Left kidney (tissue), 1 donor: ENCODE measurements at regions not wholly inside any gene's neighbourhood (a gene's known extent, or its start where the extent isn't known, plus 50 kb on each side); places are given as distances from the start of the nearest gene placed in this dataset.

ENCODE experiments used
- DNase-seq: peaks from one replicate; pipeline ENCODE4 v3.0.0-alpha.2; 2013

DNA sequence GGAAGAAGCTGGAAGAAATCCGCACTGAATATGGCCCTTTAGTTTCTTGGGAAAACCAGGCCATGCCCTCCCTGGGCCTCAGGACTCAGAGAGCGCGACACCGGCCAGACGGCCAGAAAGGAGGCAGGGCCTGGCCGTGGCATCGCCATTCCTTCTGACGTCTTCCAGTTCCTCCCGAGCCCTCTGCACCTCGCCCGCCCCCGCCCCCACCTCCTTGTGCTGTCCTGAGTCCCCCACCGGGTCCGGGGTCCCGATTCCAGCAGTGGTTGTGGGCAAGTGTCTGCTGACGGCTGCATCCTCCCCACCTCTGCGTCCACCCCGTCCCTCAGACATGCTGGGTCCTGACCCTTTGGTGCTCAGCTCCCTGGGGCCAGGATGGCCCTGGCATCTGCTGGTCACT, 312.1 kb upstream of the SHH start:
- no peak for DNase-seq

DNA sequence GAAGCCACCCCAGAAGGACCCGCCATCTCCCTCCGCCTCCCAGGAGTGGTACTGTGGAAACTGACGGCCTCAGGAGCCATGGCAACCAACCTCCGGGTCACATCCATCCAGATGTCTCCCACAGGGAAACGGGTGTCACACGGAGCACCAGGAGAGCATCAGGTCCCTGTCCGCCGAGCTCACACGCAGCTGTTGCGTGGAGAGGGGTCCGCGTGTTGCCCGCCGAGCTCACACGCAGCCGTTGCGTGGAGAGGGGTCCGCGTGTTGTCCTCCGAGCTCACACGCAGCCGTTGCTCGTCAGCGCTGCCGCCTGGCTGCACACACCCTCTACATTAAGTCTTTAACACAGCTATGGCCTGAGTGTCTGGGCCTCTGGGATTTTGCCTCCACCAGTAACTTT, 311.1 kb upstream of the SHH start:
- DNase-seq = no peak

DNA sequence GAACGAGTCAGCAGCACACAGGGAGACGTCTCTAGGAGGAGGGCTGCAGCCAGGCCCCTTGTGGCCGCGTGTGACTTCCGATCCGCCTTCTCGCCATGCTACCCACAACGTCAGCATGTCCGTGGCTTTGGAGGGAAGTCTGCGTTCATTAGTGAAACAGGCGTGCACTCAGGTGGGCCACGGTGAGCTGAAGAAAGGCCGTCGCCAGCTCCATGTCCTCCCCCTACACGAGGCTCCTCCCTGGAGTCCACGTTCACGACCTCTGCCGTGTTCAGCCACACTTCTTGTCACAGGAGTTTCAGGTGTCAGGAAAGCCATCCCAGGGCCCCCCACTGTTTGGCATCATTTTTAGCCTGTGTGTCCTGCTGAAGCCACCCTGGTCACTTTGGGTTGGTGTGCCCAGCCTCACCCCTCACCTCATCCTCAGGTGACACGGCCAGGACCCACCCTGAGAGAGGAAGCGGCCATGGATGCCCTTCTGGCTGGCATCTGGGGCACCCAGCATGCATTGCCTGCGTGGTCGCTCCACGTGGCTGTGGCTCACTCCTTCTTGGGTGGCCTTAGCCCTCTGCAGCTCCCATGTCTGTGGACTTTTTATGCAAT, 310.6 kb upstream of the SHH start:
- no peak for DNase-seq

DNA sequence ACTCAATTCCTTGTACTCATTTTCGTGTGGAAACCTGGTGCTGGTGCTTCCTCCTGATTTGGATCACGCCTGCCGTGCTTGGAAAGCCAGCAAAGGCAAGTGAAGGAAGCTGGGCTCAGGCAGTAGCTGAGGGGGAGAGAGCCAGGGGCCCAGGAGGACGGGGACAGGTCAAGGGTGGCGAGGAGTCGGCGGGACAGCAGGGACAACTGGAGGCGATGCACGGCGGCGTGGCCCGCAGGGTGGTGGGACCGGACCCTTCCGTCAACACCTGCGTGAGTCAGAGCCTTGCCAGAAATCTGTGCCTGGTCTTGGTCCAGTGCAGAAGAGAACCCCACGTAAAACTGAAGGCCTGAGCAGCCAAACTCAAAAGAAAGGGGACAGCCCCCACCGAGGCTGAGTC, 309.7 kb upstream of the SHH start:
- DNase-seq = no peak

DNA sequence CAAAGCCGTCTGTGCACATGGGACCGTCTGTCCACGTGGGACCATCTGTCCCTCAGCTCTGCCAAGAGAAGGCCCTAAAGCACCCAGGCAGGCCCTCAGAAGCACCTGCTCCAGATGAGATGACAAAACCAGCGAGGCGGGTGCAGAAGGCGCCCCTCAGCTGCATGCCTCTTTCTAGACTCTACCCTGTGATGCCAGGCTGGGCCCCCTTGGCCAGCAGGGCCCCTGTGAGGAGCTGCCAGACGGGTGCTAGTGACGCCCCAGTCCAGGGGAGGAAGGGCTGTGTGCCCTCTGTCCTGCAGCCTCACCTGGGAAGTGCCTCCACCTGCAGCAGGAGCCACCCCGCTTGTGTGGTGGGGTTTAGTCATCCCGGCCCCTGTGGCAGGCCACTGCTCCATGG, 309.2 kb upstream of the SHH start:
- no peak for DNase-seq

DNA sequence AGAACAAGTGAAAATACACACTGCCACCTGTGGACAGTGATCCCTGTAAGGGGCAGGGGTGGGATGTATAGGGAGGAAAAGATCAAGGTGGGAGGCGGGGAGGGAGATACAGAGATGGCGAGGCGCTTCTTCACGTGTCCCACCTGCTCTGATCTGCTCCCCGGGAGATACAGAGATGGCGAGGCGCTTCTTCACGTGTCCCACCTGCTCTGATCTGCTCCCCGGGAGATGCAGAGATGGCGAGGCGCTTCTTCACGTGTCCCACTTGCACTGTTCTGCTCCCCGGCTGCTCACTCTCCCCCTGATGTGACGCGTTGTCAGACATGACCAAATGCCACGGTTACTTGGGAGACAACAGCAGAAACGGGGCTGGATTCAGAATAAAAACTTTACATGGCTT, 308.3 kb upstream of the SHH start:
- no peak for DNase-seq

DNA sequence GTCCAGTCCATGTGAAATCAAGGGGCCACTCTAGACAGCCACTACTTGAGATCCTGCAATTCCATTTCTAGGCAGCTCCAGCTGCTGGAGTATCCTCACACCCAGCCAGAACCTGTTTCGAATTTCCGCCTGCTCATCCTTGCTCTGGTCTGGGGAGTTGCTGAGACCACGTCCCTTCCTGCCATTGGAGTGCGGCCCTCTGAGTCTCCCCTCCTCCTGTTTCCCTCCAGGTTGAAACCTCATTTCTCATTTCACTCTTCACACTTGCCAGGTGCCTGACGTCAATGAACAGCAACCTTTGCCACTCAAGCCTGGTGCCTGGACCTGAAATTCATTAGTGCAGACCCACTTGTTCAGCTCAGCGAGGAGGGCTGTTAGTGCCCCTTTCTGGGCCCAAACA, 307.5 kb upstream of the SHH start:
- no peak for DNase-seq

DNA sequence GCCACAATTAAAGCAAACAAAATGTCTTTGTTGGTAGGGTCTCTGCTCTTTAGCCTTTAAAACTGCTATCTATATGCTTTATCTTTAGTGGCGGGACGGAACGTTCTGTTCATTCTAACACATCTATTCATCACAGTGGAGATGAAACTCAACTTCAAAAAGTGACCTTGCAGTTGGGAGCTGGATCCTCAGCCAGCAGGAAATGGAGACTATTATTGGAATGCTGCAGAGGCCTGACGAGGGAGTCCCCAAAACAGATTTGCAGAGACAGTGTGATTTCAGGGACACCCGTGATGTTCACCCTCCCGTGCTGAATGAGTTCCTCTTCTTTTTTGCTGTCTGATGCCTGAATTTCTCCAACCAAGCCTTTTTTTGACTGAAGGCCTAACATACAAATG, 306.0 kb upstream of the SHH start:
- no peak for DNase-seq

DNA sequence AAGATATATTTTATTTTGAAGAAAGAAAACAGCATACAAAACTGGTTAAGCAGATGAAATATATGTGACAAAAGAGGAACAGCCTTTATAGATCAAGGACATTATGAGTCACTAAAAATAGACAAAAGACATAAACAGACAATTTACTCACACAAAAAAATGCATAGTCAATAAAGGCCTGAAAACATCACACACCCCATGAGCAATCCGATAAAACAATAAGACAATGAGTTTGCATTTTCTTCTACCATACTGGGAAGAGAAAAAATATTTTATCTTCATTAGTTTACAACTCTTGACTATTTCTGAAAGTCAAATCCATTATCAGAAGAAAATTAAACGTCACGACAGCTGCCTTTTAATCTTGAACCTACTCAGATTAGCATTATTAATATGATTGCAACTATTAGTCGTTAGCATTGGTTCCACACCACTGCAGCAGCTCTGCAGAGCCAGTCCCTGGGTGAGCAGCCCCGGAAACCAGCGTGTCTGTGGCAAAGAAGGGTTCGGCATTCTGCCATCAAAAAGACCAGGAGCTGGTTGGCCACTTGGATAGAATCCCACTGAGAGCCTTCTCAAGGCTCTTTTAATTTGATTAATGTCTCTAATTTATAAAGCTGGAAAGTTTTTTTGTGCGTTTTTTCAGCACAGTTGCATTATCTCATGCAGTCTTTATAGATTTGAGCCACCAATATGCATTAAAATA, 305.4 kb upstream of the SHH start:
- DNase-seq = no peak

DNA sequence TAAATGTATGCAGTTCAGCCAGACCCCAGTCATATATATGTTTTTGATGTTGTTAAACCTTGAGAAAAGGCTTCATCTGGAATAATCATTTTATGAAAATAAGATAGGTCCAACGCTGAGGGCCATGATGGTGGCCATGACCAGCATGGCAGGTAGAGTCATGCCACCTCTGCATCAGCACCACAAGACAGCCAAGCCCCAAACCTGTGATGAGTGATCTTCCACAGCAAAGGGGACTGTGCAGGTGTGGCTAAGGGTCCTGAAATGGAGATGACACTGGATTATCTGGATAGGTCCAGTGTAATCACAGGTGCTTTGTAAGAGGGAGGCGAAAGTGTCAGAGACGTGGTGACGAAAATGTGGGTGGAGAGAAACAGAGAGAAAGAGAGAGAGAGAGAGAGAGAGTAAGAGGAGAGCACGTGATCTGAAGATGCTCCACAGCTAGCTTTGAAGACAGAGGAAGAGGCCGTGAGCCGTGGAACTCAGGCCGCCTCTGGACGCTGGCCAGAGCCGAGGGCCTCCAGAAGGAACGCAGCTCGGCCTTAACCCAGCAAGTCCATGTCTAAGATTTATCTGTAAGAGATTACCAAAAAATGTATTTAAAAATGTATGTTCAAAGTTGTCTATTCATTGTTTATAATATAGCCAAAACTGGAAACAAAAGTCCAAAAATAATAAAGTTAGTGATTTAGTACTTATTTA, 304.4 kb upstream of the SHH start:
- DNase-seq = no peak

DNA sequence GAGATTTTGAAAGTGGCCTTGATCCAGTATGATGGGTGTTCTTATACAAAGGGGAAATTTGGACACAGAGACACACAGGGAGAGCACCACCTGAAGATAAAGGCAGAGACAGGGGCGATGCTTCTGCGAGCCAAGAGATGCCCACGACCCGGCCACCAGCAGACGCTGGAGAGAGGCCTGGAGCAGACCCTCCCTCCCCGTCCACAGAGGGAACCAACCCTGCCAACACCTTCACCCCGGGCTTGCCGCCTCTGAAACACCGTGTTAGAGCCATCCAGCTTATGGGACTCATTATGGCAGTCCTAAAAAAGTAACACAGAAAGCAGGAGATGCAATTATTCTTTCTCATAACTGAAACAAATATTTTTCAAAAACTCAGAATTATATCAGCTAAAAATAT, 303.3 kb upstream of the SHH start:
- DNase-seq = no peak

DNA sequence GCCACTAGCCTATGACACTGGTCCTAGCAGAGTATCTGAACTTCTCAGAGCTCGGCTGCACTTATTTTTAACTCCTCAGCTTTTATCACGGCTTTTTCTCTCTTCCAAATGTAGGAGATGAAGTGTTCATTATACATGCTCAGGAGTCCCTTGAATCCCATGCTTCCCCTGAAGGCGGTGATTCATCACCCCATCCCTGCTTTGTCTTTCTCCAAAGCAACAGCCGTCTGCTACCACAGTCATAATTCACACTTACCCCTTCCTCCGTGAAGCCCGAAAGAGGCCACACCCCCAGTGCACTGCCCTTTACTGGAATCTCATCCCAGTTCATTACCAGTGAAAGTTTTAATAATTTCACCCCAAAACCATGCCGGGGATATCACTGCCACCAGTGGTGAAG, 301.5 kb upstream of the SHH start:
- no peak for DNase-seq

DNA sequence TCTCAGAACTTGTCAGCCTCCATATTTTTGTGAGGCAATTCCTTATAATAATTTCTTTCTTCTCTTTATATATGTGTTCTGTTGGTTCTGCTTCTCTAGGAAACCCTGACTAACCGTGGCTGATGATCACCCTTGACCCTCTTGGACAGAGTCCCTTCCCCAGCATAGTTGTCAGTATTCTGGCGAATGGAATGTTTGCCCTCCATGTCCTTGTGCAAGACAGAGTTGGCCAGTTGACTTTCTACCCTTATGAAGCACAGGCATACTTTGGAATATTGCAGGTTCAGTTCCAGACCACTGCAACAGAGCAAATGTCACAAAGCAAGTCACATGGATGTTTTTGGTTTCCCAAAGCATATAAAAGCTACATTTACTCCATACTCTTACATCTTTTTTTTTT, 297.7 kb upstream of the SHH start:
- no peak for DNase-seq

DNA sequence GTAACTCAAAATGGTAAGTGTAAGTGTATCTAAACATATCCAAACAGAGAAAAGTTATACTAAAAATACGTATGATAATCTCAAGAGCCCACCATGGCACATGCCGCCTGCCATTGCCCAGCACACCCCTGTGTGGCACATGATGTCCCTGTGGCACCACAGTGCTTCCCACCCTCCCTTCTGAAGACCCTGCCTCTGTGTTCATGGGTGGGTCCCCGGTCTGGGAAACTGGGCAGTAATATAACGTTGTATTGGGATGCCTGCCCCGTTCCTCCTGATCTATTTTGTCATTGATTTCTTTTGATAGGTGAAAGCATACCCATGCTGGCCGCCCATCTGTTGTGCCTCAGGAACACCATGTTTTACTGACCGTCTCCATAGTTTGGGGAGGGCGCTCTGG, 296.8 kb upstream of the SHH start:
- no peak for DNase-seq

DNA sequence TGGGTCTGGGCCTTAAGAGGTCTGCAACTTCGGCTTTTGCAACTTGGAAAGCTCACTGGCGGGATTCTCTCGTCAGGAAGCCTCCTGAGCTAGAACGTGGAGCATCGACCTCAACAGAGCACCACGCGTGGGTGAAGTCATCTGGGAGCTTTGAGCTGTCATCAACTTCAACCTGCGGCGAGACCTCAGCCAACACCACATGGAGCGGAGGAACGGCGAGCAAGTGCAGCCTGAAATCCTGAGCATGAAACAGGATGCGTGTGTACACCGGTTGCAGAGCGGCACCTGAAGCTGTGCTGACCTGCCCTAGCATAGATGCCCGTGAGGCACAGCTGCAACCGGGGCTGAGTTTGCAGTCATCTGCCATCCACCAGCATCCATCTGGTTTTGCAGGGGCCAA, 295.7 kb upstream of the SHH start:
- DNase-seq = no peak

DNA sequence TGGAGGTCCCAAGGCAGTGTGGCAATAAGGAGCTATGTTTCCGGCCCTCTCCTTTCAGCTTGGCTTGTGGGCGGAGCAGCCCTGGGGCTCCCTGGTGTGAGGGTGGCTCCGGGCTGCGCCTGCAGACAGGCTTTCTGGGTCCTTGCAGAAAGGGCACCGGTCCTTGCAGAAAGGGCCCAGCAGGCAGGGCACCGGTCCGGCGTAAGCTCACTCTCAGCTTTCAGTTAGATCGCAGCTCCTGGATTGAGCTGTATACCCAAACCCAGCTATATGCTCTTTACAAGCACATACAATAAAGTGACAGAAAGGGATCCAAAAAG, 293.8 kb upstream of the SHH start:
- no peak for DNase-seq

DNA sequence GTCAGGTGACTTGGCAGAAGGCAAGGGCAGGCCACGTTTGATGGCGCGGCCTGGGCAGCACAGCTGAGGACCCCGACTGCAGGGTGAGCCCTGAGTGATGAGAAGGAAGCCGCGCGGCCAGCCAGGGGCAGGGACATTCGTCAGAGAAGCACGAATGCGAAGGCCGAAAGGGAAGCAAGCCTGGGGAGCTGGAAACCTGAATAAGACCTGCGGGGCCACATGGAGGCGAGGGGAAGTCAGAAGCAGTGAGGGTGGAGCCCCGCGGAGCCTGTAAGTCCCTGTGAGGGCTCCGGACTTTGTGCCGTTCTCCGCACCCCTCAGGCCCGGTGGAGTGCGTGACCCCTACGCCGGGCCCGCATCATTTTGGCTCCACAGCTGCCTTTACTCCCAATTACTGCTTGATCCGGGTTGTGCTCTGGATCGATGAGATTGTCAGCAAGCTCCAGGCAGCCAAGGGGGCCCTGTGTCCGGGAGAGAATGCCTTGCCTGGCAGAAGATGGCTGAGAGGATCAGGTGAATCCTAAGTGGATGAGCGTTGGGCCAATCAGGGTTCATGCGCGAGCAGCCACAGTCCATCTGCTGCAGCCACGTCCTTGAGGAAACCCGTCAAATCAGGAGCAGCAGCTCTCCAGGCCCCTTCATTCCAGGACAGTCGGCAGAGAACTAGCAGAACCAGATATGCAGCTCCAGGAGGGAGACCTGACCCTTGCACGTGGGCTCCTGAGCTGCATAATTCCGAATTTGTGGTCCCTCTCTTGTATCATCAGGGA, 293.3 kb upstream of the SHH start:
- no peak for DNase-seq

DNA sequence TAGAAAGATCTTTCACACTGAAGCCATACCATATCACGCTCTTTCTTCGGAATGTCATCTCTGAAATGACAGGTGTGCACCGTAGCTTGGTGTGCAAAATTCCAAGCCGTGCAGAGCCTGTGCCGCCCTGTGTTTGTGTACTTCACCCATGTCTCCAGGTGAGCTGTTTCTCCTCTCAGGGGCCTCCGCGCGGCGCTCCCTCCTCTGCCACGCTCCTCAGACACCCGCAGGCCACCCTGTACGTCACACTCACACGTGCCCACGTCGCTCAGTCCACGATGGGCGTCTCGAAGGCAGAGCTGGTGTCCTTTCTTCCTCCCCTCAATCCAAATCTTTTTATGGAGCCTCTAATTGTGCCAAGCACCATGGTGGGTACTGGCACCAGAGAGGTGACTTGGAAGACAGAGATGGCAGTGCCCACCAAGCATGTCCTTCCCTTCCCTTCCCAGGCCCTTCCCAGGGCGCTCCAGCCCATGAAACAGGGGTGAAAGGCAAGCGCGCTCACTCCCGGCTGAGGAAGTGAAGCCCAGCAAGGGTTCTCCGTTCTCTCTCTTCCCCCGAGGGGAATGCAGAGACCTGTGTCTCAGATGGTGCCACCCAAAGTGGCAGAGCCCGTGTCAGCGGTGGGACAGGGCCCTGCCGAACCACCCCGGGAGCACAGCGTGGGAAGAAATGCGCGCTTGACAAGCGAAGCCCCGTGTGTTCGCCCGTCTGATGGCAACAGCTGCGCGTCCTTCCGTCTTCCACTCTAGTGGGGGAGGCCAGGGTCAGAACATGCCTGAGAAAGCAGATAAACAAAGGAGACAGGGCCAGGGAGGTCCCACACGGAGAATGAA, 292.5 kb upstream of the SHH start:
- no peak for DNase-seq

DNA sequence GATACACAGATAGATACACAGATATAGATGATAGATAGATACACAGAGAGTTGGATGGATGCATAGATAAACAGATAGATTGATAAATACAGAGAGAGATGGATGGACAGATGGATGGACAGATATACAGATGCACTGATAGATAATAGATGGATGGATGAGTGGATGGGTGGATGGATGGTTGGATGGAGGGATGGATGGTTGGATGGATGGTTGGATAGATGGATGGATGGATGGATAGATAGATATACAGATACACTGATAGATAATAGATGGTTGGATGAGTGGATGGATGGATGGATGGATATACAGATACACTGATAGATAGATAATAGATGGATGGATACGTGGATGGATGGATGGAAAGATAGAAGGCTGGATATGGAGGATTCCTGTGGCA, 290.0 kb upstream of the SHH start:
- DNase-seq = no peak

DNA sequence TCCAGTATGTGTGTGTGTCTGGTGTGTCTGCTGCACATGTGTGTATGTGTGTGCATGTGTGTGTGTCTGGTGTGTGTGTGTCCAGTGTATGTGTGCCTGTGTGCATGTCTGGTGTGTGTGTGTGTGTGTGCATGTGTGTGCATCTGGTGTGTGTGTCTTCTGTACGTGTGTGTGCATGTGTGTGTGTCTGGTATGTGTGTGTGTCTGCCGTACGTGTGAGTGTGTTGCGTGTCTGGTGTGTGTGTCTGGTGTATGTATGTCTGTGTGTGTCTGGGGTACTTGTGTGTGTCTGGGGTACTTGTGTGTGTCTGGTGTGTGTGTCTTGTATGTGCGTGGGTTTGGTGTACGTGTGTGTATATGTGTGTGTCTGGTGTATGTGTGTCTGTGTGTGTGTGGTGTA, 289.1 kb upstream of the SHH start:
- DNase-seq = no peak

DNA sequence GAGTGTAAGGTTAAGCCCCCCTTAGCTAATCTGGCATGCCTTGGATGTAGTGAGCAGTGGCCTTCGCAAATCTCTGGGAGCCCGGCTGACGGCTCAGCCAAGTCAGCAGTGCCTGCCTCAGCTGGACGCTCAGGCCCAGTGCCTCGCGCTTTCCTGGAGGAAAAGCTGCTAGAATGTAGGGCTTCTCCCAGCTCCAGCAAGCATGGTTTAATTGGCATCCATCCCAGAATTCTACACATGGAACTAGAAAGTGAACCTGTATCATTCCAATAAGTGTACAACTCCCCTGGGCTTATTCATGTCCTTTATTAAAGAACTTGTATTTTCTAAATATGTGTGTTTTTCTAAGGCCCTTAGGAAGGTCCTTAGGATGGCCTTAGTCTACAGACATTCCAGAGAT, 287.8 kb upstream of the SHH start:
- peak; percentile 13 for DNase-seq

DNA sequence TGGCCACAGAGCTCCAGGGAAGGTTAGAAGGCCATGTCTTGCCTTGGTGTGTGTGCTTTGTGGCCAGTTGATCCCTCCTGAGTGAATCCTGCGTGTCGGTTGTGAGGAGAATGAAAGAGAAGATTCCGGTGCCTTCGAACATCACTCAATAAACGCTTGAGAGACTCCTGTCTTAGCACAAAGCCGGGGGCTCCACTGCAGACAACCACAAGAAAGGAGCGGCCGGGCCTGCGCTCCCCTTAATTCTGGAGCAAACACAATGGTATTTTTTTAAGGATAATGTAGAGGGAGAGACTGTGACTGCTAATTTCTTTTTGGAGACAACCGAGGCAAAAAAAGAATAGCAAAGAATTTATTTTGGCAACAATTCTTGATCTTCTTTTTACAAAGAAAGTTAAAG, 286.8 kb upstream of the SHH start:
- DNase-seq = no peak
